HG02840 (cell line): ENCODE measurements at regions not wholly inside any gene's neighbourhood (a gene's known extent, or its start where the extent isn't known, plus 50 kb on each side); places are given as distances from the start of the nearest gene placed in this dataset.
"Not testable (repeated sequence)": the region's sequence is repeated elsewhere in the genome, so short reads cannot be mapped to it uniquely, and the experiment has no call there.

Source experiments
- ATAC-seq: cut with Tn5 transposase; IDR thresholded peaks from one replicate; pipeline ENCODE4 v1.9.1; 2021; ENCODE audit warnings: mild to moderate bottlenecking, moderate library complexity, moderate number of reproducible peaks; ENCODE audit not compliant: unreplicated experiment, low FRiP score

DNA sequence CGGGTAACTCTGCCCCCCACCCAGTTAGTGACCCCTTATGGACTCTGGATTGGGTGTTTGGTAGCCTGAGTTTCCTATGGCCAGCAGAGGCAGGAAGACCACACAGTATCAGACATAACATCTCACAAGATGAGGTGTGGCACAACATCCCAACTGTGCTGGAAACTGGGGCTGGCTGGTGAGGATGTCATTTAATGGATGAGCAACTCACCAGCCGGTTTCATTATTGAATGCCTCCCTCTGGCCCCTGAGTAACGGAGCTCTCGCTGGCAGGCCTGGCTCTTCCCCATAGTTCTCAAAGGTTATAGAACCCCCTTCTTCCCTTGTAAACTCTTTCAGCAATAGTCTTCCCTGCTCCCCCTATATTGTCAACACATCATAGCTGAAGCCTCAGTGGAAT, 195.0 kb downstream of the BCL11A start:
- no peak for ATAC-seq

DNA sequence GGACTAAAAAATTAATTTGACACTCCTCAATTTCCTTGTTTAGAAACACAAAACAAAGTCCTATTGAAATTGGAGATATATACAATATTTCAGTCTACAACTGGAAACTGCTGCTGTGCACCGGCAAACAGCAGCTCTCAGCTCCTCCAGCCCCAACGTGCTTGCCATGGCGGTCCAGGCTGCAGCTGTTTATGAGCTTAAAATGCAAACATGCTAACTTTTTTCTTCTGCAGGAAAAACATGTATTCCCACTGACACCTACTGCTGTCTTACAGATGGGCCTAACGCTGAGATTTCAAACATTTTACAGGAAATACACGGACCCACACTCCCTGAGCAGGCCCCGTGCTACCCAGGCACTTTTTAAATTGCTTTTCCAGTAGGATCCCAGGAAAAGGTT, 195.5 kb downstream of the BCL11A start:
- ATAC-seq: no peak

DNA sequence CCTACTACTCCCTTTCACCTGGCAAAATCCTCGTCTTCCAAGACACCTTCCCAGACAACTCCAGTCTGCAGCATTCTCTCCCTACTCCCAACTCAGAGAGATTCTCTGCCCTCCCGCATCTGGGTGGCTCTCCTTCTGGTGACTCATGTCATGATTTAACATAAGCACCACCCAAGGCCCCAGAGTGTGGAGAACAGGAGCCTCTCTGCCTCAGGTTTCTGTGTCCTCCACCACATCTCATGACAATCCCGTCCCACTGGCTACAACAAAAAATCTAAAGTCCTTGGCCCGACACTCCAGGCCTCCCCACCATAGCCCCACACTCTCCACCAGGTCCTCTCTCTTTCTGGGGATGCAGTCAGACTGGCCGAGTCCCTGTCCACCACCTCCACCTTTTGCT, 197.1 kb downstream of the BCL11A start:
- ATAC-seq: no peak

DNA sequence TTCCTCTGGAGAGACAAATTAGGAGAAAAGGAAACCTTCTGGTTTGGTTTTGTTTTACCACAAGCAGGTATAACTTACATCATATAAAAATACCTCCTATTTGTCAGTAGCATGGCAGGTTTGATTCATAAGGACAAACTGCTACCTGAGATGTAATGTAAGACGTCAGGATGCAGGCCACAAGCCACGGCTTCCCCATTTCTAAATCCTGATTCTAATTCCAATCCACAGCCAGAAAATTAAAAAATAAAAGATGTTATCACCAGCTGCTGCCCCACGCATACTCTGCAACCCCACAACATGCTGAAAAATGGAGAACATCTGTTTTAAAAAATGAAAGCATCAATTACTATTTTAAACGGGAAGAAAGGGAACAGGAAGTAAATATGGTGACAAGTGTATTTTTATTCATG, 197.6 kb downstream of the BCL11A start:
- no peak for ATAC-seq

DNA sequence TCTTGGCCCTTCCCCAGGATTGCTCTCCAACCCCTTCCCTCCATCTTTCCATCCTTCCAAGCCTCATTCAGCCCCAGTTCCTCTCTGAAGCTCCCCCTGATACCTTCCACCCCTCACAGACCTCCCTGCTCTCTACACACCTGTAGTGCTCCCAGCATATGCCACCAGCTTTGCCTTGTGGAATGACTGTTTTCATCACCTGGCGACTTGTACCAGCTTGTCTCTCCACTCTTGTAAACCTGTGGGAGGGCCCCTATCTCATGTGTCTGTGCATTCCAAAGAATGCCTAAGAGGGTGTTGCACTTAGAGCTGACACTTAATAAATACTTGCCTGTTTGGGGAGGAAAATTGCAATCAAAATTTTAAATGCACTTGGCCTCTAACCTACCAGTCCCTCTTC, 198.7 kb downstream of the BCL11A start:
- no peak for ATAC-seq

DNA sequence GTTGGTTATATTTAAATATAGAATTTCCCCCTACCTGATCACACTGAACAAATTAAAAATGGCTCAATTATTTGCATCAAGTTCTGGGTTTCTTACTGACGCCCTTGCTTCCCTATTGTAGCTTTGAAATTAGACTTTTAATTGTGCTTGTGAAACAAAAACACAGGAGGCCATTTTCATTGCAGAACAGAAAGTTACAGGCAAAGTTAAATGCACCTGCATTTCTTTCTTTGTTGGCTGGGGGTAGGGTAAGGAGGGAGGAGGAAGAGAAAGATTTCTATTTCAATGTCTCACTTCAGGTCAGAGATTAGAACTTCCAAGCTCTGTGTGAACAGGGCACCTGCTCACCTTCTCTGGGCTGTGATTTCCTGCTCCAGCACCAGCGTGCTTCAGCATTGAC, 199.6 kb downstream of the BCL11A start:
- ATAC-seq: peak; percentile 45

DNA sequence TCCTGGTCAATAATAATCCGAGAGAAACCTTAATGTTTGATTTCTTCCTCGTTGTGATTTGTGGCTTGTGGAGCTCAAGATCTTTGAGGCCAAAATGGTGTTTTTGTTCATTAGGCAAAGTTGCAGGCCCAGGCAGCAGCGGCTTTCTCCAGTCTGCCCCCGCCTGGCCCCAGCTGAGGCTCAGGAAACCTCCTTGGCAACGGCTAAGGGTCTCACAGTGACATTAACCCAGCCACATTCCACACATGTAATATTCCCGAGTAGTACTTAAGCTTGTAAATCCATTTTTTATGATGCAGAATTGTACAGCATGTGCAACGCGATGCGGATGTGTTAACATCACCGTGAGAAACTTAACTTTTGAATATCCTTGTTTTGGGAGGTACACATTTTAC, 200.1 kb downstream of the BCL11A start:
- peak; percentile 5 for ATAC-seq

DNA sequence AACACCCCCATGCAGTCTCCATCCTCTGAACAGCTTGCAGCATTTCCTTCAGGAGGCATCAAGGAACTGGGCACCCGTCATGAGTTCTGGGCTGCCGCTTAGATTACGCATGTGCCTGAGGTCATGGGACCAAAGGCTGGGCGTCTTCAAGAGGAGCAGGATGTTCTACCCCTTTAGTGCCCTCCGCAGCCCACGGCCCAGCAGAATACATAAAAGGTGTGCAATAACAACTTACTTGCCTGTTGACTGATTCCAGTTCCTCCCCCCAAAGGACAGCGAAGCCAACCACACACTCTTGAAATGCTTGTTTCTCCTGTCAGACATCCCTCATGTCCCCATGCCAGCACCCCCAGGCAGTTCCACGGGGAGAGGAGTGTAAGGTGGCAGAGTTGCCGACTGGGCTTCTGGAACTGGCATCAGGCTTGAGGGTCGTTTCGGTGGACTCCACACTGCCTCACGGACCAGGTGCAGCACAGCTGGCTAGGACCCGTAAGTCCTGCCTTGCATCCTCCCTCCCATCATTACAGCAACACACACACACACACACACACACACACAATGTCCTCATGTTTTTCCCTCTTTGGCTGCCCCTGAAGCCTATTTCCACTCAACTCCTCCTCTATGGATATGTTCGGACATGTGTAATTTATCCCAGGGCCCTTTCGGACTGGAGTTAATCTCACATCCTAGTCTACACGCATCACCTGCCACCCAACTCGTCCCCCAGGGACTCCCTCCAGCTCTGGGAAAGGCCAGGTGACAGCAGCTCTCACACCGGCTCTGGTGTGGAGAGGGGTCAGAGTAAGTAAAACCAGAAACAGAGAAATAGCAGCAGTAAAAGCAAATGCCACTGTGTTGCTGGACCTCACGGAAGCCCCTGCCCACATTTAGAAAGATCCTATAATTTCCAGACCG, 200.7 kb downstream of the BCL11A start:
- no peak for ATAC-seq

DNA sequence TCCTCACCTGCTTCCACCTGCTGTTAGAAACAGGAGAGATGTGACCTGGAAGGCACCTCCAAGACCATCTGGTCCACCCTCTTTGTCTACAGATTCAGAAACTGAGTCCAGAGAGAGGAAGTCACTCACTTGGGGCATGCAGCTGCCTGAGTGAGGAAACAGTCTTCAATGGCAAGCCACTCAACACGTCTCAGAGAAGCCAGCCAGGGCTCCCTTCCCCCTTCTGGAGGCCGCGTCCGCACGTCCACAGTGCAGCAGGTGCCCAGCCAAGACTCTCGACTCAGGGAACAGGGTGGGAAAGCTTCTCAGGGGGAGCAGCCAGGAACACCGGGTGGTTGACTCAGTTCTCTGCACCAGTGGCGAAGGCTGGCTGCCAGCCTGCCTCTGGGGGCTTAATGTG, 201.7 kb downstream of the BCL11A start:
- no peak for ATAC-seq

DNA sequence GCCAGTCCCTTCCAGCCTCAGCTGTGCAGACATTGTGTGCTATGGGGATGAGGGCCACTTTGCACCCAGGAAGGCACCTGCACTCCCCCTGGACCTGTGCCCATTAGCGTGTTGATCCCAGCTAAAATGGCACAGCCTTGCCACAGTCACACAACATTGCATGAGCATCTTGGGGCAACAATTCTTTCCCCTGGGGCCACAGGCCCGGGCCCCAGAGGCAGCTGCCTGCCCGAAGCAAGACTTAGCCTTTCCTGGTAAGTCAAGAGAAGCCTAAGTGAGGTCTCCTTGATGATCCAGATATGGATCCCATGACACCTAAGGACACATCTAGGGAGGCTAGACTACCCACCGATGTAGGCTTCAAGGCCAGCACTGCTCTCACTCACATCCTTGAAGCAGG, 202.1 kb downstream of the BCL11A start:
- no peak for ATAC-seq

DNA sequence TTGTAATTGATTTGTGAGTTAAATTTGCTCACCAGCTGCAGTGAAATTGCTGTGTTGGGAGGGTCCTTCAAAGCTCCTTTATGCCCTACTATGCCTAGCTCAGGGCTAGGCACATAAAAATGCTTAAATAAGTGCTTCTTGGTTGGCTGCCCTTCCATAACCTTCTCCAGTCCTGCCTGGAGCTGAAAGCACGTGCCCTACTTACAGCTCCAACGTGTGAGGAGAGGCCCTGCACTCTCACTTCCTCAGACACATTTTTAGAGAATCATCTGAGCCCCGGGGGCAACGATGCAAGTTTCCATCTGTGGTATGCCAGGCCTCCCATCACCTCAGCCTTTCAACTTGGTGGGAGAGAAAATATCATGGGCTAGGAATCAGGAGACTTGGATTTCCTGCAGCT, 202.7 kb downstream of the BCL11A start:
- no peak for ATAC-seq

DNA sequence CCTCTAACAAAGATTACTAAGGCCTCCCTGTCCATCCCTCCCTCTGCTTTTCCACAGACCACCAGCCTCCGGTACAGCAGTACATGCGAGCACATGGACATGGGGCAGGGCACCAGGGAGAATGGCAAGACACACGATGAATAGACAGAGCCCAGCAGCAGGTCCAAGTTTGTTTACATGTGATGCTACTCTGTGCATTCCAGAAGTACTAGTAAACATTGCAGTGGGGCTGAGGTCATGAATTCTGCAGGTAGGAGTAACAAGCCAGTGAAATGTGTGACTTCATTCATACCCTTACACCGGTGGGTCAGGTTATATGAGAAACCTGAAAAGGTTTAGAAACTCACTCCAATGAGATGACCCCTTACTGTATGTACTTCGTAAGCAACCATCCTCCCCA, 205.7 kb downstream of the BCL11A start:
- ATAC-seq: no peak

DNA sequence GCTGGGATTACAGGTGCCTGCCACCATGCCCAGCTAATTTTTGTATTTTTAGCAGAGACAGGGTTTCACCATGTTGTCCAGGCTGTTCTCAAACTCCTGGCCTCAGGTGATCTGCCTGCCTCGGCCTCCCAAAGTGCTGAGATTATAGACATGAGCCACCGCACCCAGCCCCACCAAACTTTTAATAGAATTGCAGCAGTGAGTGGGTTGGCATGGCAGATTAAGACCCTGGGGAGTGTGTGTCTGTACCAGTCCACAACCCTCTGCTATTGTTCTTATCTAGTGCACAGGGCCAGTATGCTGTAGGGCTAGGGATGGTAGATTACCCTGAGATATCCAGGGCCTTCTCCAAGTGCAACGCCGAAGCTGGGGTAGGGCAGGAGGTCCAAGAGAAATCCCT, 211.0 kb downstream of the BCL11A start:
- ATAC-seq: not testable (repeated sequence)

DNA sequence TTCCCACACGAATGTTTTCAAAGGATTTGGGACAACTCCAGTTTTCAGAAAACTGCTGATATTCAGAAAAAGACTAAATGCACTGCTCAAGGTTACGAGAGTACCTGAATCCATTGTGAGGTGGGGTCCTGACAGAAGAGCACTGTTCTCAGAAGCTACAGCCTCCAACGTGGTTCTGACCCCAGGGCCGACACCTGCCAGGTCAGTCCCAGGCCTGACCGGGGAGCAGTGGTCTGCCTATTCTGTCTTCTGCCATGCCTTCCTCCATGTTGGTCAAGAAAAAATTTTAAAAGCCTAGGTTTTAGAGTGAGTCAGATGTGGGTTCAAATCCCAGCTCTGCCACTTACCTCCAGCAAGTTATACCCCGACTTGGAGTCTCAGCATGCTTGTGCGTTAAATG, 212.3 kb downstream of the BCL11A start:
- no peak for ATAC-seq

DNA sequence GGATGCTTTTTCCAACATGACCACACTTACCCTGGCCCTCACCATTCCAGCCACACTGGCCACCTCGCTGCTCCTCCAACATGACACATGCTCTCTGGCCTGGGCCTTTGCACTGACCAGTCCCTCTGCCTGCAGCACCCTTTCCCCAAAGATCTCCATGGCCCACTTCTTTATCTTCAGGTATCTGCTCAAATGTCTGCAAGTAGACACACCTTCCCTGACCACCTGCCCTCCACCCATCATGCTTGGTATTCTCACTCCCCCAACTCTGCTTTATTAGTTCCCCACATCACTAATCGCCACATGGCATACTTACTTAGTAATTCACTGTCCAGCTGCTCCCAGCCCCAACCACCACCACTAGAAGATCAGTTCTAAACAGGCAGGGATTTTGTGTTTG, 214.2 kb downstream of the BCL11A start:
- no peak for ATAC-seq

DNA sequence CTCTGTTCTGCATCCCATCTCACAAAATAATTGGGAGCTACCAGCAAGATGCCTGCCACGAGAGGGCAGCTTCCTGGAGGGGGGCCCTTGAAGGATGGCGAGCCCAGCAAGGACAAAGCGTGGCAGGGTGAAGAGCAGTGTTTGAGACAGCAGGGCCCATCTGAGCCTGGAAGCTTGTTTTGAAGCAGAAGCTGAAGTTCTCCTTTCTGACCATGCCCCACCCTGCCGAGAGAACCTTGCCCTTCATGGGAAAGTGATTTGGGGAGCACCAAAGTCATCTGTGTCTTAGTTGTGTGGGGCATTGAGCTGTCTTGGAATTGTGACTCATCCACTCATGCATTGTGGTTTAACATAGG, 216.3 kb downstream of the BCL11A start:
- no peak for ATAC-seq

DNA sequence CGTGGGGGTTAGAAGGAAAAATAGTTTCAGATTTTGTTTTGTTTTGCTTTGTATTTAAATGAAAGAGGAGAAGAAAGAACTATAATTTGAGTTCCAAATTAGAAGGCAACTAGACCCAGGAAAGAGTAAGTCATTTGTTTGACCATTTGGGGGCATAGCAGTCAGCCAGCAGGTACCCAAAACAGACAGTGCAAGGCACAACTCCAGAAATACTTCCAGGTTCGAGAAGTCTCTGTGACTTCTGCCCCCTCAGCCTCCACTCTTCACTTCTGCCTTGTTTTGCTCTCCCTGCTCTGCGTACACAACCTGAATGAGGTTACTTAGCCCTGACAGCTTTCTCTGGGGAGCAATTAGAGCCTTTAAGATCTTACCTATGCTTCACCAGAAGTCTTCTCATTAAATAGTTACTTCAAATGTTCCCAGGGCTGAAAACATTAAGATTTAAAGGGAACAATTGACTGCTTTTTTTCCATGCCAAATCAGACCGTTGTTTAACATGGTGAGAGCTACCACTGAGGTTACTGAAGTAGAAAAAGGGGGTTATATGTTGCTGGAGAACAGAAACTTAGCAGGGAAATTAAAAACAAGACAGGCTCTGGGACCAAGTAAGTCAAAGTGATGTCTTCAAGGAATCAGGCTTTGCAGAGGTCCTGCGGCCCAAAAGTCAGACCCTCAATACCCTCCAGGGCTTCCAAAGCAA, 216.9 kb downstream of the BCL11A start:
- ATAC-seq: no peak

DNA sequence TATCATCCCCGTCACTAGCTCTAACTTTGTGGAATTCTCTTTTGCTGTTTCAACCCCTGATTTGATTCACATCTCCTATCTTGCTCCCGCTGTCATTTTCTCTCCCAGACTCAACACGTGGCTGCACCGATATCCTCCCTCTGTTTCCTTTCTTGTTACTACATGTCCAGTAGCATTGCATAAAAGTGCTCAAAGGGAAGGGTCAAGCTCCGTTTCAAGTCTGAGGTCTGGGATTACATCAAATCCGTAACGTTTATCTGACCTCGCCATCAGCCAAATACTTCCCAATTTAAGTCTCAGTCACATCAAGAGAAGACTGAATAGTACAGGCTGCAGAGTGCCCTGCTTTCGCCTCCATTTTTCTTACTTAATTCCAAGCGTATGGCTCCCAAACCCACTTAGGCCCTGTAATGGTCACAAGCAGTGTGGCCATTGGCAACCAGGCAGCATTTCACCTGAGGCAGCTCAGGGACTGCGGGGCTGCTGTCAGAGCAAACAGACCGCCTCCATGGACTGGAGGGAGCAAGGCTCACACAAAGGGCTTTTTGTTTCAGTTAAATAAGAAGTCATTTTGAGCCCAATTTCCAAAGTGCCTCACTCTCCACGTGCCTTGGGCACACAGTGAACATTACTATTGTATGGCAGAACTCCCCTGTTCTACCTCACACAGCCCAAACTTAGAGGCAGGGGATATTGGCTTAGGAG, 217.8 kb downstream of the BCL11A start:
- no peak for ATAC-seq

DNA sequence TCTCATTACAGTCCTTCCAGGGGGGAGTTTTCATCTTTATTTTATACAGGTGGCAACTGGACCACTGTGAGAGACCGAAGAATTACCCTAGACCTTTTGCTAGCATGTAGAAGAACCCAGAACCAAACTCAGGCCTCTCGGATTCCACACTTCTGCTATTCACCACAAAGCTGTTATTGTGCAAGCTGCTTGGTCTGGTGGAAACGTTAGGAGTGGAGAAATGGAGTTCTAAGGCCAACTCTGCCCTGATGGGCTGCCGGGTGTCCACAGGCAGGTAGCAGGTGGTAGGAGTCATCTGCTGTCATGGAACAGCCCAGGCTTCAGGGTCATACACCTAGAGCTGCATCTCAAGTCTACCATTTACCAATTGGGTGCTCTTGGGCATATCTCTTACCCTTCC, 218.8 kb downstream of the BCL11A start:
- no peak for ATAC-seq

DNA sequence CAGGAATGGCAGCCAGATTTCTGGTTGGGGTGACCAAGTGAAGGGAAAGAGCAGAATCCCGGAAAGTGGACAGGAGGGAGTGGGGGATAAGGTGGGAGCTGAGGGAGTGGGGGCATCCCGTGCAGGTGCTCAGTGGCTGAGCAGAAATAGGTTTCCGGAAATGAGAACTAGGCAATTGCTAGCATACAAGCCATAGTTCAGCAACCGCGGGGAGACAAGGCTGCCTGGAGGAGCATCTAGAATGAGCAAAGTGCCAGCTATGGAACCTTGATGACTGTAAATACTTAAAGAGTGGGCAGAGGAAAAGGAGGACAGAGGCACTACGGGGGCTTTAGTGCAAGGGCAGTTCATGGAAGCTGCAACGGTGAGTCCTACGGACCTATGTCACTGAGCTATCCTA, 220.2 kb downstream of the BCL11A start:
- ATAC-seq: no peak

DNA sequence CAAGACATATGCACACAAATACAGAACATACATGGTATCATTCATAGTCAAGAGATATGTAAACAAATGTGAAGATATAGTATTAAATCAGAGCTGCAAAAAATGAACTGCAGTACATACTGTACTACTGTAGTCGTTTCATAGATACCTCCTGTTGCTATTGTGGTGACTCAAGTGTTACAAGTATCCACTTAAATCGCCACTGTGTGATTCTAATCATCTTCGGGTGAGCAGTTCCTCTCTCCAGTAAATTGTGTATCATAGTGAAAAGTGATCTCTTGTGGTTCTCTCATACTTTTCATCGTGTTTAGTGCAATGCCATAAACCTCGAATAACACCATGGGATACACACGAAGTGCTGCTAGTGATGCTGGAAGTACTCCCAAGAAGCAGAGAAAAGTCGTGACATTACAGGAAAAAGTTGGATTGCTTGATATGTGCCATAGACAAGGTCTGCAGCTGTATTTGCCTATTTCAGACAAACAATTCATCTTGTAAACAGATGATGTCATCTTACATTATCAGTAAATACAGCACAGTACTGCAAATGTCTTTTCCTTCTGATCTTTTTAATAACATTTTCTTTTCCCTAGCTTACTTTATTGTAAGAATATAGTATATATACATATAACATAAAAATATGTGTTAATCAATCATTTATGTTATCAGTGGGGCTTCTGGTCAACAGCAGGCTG, 222.2 kb downstream of the BCL11A start:
- ATAC-seq: no peak
